ENCODE measurements at regions not wholly inside any gene's neighbourhood (a gene's known extent, or its start where the extent isn't known, plus 50 kb on each side); places are given as distances from the start of the nearest gene placed in this dataset.

- no peak for TF ChIP-seq ZBTB33 (IDR thresholded peaks at IDR 0.05; ENCODE audit: extremely low read depth, insufficient replicate concordance, low read length)
Observed at GRCh38 chr1:34353409-34353808, 176.7 kb downstream of the C1orf94 start (continued).

- no peaks in the 10 kb centered on the region for H3K36me3 ChIP-seq (ENCODE audit: control insufficient read depth in 1 of 2, insufficient read depth in 2 of 2, low read length in 2 of 2)
- H3K4me1 ChIP-seq (ENCODE audit: control insufficient read depth in 1 of 2, insufficient read depth in 2 of 2, low read length in 2 of 2), result no peaks in the 10 kb centered on the region
- POLR2A ChIA-PET, result no interaction called here
- H3K4me2 ChIP-seq (ENCODE audit: low read length), result no peak overlapping the region
- DNase-seq (ENCODE audit: low read depth, low spot score) (no peak), ATAC-seq (no peak)
- intact Hi-C loops (cut with micrococcal nuclease), result no loop called here
- no peak overlapping the region for H3K9ac ChIP-seq (ENCODE audit: low read length)
- H3K79me2 ChIP-seq (ENCODE audit: insufficient read depth, low read length), result no peaks in the 10 kb centered on the region
- peaks cover 63% of the 10 kb centered on the region for H3K27me3 ChIP-seq (ENCODE audit: insufficient read depth, low read length)
- no peaks in the 10 kb centered on the region for H3K9me3 ChIP-seq (ENCODE audit: control insufficient read depth in 1 of 2, insufficient read depth in 1 of 2, low read depth in 1 of 2, low read length in 2 of 2)
- H3K9me2 ChIP-seq (ENCODE audit: insufficient read depth), result no peaks in the 10 kb centered on the region
- no peak overlapping the region for H3K27ac ChIP-seq (ENCODE audit: low read depth, low read length)
- no peak overlapping the region for H2AFZ ChIP-seq (ENCODE audit: low read depth, low read length, poor library complexity, severe bottlenecking)
- no peak overlapping the region for H3K4me3 ChIP-seq (replicated peaks in 1 of 2; ENCODE audit: low read depth in 1 of 2, low read length in 2 of 2)
- CTCF ChIA-PET, result no interaction called here
- no peaks in the 10 kb centered on the region for H4K20me1 ChIP-seq (ENCODE audit: insufficient read depth)
- RAD21 ChIA-PET (ENCODE audit: low non-redundant PET in 1 of 2, low total read pairs in 2 of 2, uncharacterized antibody in 2 of 2, unreplicated experiment in 2 of 2), result no interaction called here
- no TSS peak for BruUV-seq (replicated peaks)
- TF ChIP-seq, protein P1, sequence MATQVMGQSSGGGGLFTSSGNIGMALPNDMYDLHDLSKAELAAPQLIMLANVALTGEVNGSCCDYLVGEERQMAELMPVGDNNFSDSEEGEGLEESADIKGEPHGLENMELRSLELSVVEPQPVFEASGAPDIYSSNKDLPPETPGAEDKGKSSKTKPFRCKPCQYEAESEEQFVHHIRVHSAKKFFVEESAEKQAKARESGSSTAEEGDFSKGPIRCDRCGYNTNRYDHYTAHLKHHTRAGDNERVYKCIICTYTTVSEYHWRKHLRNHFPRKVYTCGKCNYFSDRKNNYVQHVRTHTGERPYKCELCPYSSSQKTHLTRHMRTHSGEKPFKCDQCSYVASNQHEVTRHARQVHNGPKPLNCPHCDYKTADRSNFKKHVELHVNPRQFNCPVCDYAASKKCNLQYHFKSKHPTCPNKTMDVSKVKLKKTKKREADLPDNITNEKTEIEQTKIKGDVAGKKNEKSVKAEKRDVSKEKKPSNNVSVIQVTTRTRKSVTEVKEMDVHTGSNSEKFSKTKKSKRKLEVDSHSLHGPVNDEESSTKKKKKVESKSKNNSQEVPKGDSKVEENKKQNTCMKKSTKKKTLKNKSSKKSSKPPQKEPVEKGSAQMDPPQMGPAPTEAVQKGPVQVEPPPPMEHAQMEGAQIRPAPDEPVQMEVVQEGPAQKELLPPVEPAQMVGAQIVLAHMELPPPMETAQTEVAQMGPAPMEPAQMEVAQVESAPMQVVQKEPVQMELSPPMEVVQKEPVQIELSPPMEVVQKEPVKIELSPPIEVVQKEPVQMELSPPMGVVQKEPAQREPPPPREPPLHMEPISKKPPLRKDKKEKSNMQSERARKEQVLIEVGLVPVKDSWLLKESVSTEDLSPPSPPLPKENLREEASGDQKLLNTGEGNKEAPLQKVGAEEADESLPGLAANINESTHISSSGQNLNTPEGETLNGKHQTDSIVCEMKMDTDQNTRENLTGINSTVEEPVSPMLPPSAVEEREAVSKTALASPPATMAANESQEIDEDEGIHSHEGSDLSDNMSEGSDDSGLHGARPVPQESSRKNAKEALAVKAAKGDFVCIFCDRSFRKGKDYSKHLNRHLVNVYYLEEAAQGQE (IDR thresholded peaks at IDR 0.05; ENCODE audit: low read depth), result no peak
- TF ChIP-seq SP1 (IDR thresholded peaks at IDR 0.05; ENCODE audit: low read depth) (no peak), JUND (IDR thresholded peaks at IDR 0.05) (no peak), EZH2phosphoT487 (IDR thresholded peaks at IDR 0.05; ENCODE audit: borderline replicate concordance) (no peak), YY1 (IDR thresholded peaks at IDR 0.05; ENCODE audit: extremely low read depth, insufficient replicate concordance, low read depth, low read length) (no peak), EZH2 (IDR thresholded peaks at IDR 0.05) (no peak), ELF1 (IDR thresholded peaks at IDR 0.05; ENCODE audit: borderline replicate concordance, low read depth) (no peak), EGR1 (IDR thresholded peaks at IDR 0.05; ENCODE audit: low read depth) (no peak), TCF7L2 (IDR thresholded peaks at IDR 0.05; ENCODE audit: borderline replicate concordance, extremely low read depth, insufficient read depth, insufficient read length) (no peak), ZFX (IDR thresholded peaks at IDR 0.05) (no peak), POLR2A (IDR thresholded peaks at IDR 0.05; ENCODE audit: borderline replicate concordance, extremely low read depth, insufficient read depth, insufficient read length) (no peak), ZNF274 (IDR thresholded peaks at IDR 0.05; ENCODE audit: low read depth, low read length) (no peak), FOSL1 (IDR thresholded peaks at IDR 0.05; ENCODE audit: low read depth) (no peak), CTCF (IDR thresholded peaks at IDR 0.05 in 2 of 3, conservative IDR thresholded peaks at IDR 0.05 in 1 of 3; ENCODE audit: borderline replicate concordance in 1 of 3, insufficient read depth in 1 of 3, low read depth in 2 of 3, low read length in 2 of 3) (no peak), POLR2AphosphoS5 (IDR thresholded peaks at IDR 0.05; ENCODE audit: low read depth, low read length) (no peak), ZBTB33 (IDR thresholded peaks at IDR 0.05; ENCODE audit: extremely low read depth, insufficient replicate concordance, low read length) (no peak)
Observed at GRCh38 chr1:34354367-34354766, 177.7 kb downstream of the C1orf94 start.

Data from HCT116 (cell line).